Stimulated activated CD8-positive, alpha-beta memory T cell treated with anti-CD3 and anti-CD28 coated beads, Interleukin-2, amount 100 ng/mL, for 48 hours (primary cell): ENCODE measurements at regions not wholly inside any gene's neighbourhood (a gene's known extent, or its start where the extent isn't known, plus 50 kb on each side); places are given as distances from the start of the nearest gene placed in this dataset.
"Not testable (repeated sequence)": the region's sequence is repeated elsewhere in the genome, so short reads cannot be mapped to it uniquely, and the experiment has no call there.

Experiments
- DNase-seq, 2 donors: peaks; one replicate each; pipeline ENCODE4 v3.0.0-alpha.2; 2020; ENCODE audit warnings: low read depth in 2 of 2

GRCh38 chr2:176763851-176764404 is 448.7 kb upstream of the HNRNPA3 start:
- no peak for DNase-seq

DNA sequence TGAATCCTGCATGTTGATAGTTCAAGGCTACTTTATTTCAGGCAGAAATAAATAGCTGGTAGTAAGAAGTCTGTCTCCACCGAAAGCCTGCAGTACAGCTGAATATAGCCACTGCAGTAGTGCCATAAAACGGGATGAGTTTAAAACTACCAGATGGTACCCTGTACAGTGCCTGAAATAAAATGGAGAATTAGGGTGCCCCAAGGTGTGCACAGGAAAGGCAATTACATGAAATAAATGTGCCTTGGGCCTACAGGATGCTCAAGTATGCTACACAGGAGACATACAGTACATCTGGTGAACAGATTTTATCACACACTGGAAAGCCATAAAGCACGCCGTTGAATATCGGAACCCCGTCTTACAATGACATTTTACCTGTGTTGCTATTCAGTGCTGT is 447.7 kb upstream of the HNRNPA3 start:
- no peak for DNase-seq

DNA sequence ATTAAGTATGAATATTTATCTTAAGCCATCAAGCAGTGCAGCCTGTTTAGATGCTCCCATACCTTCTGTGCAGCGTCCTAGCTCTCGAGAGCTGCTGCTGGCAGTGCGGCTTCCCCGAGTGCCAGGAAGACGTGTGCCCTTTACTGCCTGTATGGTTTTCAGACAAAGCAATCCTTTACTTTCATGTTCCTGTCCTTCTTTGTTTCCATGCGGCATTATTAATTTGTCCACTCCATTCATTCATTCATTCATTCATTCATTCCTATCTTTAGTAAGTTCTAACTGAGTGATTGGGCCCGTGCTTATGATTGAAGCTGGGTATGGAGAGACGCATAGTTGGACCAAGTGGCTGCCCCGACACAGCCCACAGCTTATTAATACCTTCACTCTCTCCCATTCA is 446.6 kb upstream of the HNRNPA3 start:
- no peak for DNase-seq

DNA sequence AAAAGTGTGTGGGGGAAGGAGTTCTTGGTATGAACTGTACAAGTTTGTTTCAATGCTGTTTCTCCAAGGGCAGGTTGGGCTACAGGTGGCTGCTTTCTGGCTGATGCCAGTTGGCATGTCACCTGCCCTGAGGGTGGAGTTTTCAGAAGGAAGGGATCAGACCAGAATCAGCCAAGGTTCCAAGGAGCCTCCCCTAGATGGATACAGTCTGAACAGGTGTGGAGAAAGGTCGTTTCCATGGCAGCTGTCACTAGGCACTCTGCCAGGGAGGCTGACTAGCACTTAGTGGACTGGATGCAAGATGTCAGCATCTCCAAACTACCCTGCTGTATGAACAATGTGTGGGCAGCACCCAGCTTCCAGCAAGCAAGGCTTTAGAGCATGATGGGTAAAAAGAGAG is 444.4 kb upstream of the HNRNPA3 start:
- no peak for DNase-seq

GRCh38 chr2:176769021-176769420 is 443.6 kb upstream of the HNRNPA3 start:
- no peak for DNase-seq

DNA sequence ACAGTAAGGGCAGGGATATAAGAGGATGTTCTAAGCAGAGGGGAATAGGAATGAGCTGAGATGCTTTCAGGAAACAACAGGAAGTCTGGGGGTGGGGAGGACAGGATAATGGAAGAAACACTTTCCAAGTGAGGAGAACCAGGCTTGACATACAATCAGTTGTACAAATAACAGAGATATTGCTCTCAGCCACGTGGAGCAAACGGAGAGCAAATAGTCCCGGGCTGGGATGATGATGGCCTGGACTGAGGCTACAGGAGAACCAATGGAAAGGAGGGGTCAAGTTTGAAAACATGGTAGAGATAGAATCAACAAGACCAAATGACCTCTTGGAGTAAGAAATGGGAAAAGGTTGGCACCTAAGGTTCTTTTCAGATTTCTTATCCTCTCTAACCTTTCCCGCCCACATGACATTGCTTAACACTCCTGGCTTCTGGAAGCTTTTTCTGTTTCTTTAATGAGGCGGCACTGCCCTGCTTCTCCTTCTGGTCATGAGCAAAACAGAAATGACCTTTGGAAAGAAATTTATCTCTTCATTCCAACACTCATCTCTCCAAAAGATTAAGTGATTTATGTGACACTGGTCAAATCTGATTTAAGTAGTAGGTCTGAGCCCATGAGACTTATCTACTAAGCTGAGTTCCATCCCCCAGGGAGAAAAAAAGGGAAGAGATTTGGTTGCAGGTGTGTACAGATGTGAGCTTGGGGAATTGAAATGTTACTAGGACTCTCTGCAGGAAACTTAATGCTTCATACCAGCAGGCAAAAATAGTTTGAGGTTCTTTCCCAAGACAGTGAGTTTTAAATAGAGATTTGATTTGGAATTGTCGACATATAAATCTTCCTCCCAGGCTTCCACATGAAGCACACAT is 442.9 kb upstream of the HNRNPA3 start:
- no peak for DNase-seq

DNA sequence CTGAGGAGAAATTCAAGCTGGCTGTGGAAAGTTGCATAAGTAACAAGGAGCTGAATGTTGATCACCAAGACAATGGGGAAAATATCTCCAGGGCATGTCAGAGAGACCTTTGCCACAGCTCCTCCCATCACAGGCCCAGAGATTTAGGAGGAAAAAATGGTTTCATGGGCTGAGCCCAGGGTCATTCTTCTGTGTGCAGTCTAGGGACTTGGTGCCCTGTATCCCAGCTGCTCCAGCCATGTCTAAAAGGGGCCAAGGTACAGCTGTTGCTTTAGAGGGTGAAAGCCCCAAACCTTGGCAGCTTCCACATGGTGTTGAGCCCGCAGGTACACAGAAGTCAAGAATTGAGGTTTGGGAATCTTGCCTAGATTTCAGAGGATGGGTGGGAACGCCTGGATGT is 439.8 kb upstream of the HNRNPA3 start:
- DNase-seq, result no peak

DNA sequence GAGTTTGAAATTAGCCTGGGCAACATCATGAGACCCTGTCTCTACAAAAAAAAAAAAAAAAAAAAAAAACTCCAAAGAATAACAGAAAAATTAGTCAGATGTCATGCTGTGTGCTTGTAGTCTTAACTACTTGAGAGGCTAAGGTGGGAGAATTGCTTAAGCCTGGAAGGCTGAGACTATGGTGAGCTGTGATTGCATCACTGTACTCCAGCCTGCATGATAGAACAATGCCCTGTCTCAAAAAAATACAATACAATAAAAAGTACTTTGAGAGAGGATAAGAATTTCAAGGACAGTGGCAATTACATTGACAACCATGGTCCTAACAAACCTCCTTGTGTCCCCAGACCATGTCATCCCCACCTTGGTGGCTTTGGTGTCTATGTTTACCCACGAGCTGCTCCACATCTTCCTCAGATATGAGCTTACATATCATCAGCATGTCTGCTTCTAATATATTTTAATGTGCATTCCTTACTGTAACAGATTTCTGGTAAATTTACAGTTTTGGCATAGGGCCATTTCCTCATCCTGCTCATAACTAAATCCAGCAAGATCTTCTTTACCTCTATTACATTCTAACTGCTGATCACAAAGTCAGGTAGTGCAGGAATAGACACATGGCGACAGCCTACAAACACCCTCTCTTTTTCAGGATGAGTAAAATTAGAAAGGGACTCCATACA is 437.7 kb upstream of the HNRNPA3 start:
- DNase-seq, result no peak

DNA sequence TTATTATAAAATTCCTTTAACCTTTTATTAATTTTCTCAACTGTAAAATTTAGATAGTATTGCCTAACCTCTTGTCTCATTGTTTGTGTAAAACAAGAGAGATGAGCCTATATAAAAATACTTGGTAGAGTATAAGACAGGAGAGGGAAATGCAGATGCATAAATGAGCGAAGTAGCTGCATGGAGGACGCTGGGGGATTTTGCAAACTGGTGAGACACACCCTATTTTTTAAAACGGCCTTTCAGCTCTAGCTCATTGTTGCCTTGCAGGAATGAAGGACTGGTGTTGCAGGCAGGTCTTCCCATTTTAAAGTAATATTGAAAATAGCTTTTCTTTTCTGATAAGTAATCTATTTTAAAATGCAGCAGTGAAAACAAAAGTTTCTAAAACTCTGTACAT is 435.3 kb upstream of the HNRNPA3 start:
- no peak for DNase-seq

DNA sequence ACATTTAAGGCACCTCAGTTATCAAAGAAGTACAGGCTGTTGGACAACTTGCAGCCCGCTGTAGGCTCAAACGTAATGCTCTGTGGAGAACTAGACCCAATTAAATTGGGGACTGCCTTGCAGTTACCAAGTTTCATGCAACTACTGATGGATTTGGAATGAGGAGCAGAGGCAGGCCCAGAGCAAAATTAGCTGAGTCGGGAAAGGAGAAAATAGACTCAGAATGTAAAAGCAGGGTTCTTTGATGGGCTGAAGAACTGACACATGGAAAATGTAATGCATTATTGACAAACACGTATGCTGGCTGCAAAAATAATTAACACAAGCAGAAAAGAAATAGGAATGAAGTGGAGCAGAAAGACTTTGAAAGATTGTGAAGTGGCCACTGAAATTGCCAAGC is 432.7 kb upstream of the HNRNPA3 start:
- DNase-seq, result no peak

GRCh38 chr2:176780348-176780747 is 432.2 kb upstream of the HNRNPA3 start:
- DNase-seq, result no peak

GRCh38 chr2:176781570-176782217 is 430.9 kb upstream of the HNRNPA3 start:
- no peak for DNase-seq

DNA sequence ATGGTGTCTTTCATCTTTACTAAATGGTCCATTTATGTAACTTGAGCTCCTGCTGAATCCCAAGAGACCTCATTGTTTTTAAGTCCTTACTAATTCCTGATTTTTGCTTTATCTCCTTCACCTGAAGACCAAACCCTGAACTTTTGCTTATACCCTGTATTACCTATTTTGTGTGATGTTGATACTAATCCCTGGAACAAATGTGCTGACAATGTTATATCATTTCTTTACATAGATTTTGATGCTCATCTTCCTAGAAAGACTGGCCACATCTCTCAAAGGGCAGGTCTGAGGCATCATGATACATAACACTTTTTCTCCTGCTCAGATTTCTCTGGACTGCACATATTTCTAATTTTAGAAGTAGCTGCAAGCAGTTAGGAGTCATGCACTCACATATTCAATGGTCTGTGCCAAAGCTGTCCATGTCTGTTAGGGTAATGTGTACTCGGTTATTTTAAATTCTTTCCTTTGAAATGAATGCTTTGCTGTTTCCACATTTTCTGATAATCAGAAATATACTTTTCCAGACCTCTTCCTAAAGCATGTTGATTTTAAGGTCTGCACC is 427.9 kb upstream of the HNRNPA3 start:
- no peak for DNase-seq

DNA sequence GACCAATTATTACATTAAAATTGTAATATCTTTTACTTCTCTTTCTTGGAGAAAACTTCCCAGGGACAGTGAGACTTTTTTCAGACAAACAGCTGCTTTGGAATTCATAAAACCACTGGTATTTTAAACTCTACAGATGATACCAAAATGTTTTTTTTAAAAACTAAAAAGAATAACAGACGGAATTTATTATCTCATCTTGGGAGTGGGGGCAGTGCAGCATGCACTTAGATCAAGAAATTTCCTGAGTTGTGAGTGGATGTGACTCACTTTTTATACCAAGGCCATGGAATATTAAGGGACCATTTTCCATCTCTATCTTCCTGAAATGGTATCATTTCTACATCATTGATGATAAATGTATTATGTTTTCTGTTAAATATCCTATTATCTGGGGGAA is 422.8 kb upstream of the HNRNPA3 start:
- DNase-seq, result no peak

GRCh38 chr2:176790468-176790867 is 422.1 kb upstream of the HNRNPA3 start:
- DNase-seq, result no peak

DNA sequence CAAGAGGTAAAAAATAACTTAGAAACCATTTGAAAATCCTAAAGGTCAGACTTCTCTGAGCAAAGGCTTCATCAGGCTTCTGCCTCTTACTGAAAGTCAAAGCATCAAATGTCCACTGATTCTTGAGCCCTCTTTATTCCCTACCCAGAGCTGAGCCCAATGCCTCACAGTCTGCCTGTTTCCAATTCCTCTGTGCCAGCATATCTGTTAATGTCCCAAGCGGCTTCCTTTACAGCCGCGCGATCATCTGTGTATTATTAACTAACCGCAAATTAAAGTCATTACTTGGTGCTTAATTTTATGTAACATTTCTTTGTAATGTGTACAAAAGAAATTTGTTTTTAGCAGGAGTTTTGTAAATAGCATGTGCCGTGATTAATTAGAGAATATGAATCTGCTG is 418.8 kb upstream of the HNRNPA3 start:
- no peak for DNase-seq

- DNase-seq, result no peak
These were observed 418.2 kb upstream of the HNRNPA3 start for GRCh38 chr2:176794392-176794791.

- DNase-seq, result no peak
These were observed 416.8 kb upstream of the HNRNPA3 start for GRCh38 chr2:176795823-176796222.

DNA sequence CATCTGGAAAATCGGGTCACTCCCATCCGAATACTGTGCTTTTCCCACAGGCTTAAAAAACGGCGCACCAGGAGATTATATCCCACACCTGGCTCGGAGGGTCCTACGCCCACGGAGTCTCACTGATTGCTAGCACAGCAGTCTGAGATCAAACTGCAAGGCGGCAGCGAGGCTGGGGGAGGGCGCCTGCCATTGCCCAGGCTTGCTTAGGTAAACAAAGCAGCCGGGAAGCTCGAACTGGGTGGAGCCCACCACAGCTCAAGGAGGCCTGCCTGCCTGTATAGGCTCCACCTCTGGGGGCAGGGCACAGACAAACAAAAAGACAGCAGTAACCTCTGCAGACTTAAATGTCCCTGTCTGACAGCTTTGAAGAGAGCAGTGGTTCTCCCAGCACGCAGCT is 415.9 kb upstream of the HNRNPA3 start:
- DNase-seq, result not testable (repeated sequence)

- no peak for DNase-seq
These were observed 408.2 kb upstream of the HNRNPA3 start for GRCh38 chr2:176804392-176804791.

DNA sequence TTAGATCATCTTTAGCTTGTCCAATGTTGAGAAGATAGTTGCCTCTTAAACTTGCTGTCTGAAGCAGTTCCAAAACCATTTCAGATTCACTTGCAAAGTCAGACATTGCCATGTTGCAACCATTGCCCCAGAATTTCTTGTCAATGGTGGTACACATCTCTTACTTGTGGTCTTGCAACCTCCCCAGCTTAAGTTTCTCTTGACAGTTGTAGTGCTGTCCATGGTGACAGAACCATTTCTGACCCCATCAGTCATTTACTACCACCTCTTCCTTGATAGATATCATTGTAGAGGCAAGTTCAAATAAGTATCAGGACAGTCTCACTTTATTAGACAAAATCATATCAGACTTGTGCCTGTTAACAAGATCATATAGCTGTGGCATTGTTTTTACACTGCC is 407.2 kb upstream of the HNRNPA3 start:
- no peak for DNase-seq

DNA sequence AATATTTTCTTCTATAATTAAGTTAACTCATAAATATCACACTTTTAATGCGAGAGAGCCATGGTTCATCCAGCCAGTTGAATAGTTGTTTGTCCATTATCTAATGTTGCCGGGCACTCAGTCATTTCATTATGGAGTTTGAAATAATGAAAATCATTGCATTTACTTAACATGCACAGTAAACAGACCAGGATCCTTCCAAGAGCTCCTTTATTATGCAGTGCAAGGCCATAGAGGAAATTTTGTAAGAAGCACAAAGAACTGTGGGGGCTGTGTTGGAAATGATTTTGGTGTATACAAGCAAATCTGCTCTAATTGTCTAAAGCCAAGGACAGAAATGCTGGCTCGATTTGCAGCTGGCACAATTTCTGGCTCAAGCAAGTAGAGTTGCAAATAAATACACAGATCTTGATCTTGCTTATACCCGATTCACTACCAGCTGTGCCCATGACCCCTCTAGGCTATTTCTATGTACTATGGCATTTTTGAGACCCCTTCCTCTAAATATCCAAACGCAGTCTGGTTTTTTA is 400.3 kb upstream of the HNRNPA3 start:
- no peak for DNase-seq
